ENCODE measurements at regions not wholly inside any gene's neighbourhood (a gene's known extent, or its start where the extent isn't known, plus 50 kb on each side); places are given as distances from the start of the nearest gene placed in this dataset.

DNA sequence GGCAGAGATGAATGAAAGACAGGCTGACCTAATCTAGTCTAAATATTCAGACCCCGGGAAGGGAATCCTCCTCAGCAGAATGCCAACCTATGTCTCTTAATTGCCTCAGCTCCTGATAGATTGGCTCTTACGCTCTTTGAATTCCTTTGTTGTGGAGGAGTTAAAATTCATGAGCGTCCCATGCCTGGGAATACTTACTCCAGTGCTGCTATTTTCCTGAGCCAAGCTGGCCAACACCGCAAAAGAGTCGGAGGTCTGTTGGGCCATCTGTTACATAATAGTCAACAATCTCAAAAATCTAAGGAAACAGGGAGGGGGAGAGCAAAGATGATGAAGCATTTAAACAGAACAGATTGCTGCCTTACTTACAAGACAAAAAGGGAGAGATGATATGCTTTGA lies 182.8 kb downstream of the ASCL1 start:
- TF ChIP-seq, protein P1, sequence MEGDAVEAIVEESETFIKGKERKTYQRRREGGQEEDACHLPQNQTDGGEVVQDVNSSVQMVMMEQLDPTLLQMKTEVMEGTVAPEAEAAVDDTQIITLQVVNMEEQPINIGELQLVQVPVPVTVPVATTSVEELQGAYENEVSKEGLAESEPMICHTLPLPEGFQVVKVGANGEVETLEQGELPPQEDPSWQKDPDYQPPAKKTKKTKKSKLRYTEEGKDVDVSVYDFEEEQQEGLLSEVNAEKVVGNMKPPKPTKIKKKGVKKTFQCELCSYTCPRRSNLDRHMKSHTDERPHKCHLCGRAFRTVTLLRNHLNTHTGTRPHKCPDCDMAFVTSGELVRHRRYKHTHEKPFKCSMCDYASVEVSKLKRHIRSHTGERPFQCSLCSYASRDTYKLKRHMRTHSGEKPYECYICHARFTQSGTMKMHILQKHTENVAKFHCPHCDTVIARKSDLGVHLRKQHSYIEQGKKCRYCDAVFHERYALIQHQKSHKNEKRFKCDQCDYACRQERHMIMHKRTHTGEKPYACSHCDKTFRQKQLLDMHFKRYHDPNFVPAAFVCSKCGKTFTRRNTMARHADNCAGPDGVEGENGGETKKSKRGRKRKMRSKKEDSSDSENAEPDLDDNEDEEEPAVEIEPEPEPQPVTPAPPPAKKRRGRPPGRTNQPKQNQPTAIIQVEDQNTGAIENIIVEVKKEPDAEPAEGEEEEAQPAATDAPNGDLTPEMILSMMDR (IDR thresholded peaks at IDR 0.05) = no peak
- Histone ChIP-seq H3K36me3 (no peaks in the 10 kb centered on the region), H3K4me1 (no peaks in the 10 kb centered on the region), H3K4me3 (no peak overlapping the region), H3K9ac (ENCODE audit: low read depth in 2 of 2, low read length in 2 of 2) (no peak overlapping the region), H3K9me3 (no peaks in the 10 kb centered on the region), H3K27me3 (no peaks in the 10 kb centered on the region), H3K27ac (no peak overlapping the region)
- DNase-seq = no peak
- intact Hi-C loops (cut with DNase I) = no loop called here

DNA sequence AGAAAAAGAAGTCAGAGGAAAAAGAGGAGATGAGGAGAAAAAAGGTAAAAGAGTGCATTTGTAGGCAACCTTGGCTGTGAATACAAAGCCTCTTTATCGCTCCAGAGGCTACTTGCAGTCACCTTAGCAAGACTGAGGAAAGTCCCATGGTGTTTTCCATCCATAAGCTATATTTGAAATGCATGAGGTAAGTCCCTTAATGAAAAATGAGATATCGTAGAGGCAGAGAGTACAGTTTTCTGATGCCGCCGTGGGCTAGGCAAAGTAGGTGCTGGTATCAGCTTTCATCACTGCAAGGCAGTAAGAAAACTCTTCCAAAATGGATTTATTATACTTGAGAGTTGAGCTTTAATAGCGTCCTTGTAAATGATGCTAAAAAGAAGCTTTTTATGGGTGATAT lies 186.8 kb downstream of the ASCL1 start:
- Histone ChIP-seq H3K9ac (ENCODE audit: low read depth in 2 of 2, low read length in 2 of 2) (no peak overlapping the region), H3K36me3 (no peaks in the 10 kb centered on the region), H3K27ac (no peak overlapping the region), H3K27me3 (no peaks in the 10 kb centered on the region), H3K9me3 (no peaks in the 10 kb centered on the region), H3K4me3 (no peak overlapping the region), H3K4me1 (no peaks in the 10 kb centered on the region)
- TF ChIP-seq, protein P1 (IDR thresholded peaks at IDR 0.05) = no peak
- intact Hi-C loops (cut with DNase I) = no loop called here
- no peak for DNase-seq

DNA sequence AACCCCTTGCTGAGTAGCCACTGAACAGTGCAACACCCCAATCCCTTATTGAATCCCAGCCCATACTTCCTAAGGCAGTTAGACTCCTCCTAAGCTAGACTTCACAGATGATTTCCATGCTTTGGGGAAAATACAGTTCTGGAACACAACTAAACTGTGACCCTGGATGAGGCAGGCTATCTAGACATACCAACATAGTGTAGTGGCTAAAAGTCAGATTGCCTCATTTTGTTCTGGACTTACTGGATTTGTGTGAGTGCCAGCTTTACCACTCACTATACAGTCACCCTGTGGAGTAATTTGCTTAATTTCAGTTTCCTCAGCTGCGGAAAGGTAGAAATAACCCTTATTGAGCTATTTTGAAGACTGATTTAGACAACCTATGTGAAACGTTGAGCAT lies 203.1 kb downstream of the ASCL1 start:
- Histone ChIP-seq H3K27ac (no peak overlapping the region), H3K4me1 (no peaks in the 10 kb centered on the region), H3K4me3 (no peak overlapping the region), H3K36me3 (no peaks in the 10 kb centered on the region), H3K27me3 (no peaks in the 10 kb centered on the region), H3K9ac (ENCODE audit: low read depth in 2 of 2, low read length in 2 of 2) (no peak overlapping the region), H3K9me3 (no peaks in the 10 kb centered on the region)
- DNase-seq = no peak
- intact Hi-C loops (cut with DNase I) = no loop called here
- TF ChIP-seq, protein P1 (IDR thresholded peaks at IDR 0.05) = no peak

DNA sequence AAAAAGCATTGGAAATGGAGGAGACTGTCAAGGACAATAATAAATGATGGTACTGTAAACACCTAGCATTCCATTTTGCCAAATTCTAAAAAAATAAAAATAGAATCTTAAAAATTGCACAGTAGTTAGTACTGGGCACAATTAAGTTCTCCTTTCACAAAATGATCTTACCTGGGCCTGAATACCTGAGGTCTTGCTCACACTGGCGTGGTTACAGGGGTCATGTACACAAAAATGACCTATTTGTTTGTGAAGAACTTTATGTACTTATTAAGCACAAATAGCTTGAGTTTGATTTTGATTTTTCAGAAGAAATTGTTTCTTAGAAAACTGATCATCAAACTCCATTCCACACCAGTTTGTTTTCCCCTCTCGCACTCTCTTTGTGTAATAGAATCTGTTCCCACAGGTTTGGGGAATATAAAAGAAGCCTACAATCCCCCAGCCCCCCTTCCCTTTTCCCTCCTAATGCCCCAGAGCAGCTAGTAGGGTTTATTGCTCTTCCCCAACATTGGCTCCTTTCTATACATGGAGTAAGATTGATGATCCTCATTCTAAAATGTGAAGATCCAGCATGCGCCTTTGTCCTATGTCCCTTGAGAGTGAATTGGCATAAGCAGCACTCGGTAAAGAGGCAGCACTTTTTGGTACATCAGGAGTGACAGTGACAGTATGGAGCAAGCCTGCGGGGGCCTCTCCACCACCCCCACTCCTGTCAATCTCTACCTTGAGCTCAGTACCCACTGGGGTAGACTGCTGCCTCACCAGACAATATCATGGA lies 204.3 kb downstream of the ASCL1 start:
- Histone ChIP-seq H3K9ac (ENCODE audit: low read depth in 2 of 2, low read length in 2 of 2) (no peak overlapping the region), H3K36me3 (no peaks in the 10 kb centered on the region), H3K27ac (no peak overlapping the region), H3K4me1 (no peaks in the 10 kb centered on the region), H3K27me3 (no peaks in the 10 kb centered on the region), H3K9me3 (no peaks in the 10 kb centered on the region), H3K4me3 (no peak overlapping the region)
- no peak for DNase-seq
- intact Hi-C loops (cut with DNase I) = no loop called here
- TF ChIP-seq, protein P1 (IDR thresholded peaks at IDR 0.05) = no peak

DNA sequence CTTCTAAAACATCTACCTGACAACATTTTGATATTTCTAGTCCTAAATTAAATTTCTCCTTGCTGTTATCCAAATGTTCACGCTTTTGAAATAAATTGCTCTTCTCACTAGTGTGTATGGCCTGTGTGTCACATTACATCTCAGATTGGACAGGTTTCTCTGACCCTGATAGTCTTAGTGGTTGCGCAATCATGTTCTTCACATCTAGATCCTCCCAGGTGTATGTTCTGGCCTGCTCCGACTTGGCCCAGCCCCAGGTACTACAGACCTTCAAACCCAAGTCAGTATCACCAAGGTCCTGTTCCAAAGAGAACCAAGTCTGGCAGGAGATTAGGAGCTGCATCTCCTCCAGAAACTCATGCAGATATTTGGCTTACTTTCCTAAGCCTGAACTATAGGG lies 209.5 kb downstream of the ASCL1 start:
- Histone ChIP-seq H3K4me1 (no peaks in the 10 kb centered on the region), H3K9ac (ENCODE audit: low read depth in 2 of 2, low read length in 2 of 2) (no peak overlapping the region), H3K27me3 (no peaks in the 10 kb centered on the region), H3K36me3 (no peaks in the 10 kb centered on the region), H3K9me3 (no peaks in the 10 kb centered on the region), H3K27ac (no peak overlapping the region), H3K4me3 (no peak overlapping the region)
- no peak for DNase-seq
- TF ChIP-seq, protein P1 (IDR thresholded peaks at IDR 0.05) = no peak
- intact Hi-C loops (cut with DNase I) = no loop called here
